Fibroblast of lung (primary cell): ENCODE measurements at regions not wholly inside any gene's neighbourhood (a gene's known extent, or its start where the extent isn't known, plus 50 kb on each side); places are given as distances from the start of the nearest gene placed in this dataset.

Experiments used
- EZH2 ChIP-seq: IDR thresholded peaks from 2 replicates; pipeline ENCODE4 v1.5.1; 2012; ENCODE audit warnings: low read length, control low read depth, mild to moderate bottlenecking; ENCODE audit errors: missing control alignments
- TF ChIP-seq, protein P1 (sequence below), 2 donors: IDR thresholded peaks in 1 of 2; conservative IDR thresholded peaks in 1 of 2; 1 replicate in 1 of 2; 2 replicates in 1 of 2; pipeline ENCODE4 v1.5.1; 2011 to 2012; ENCODE audit warnings: low read length in 2 of 2, control low read depth in 1 of 2, inconsistent platforms in 1 of 2, low read depth in 1 of 2, mild to moderate bottlenecking in 1 of 2

DNA sequence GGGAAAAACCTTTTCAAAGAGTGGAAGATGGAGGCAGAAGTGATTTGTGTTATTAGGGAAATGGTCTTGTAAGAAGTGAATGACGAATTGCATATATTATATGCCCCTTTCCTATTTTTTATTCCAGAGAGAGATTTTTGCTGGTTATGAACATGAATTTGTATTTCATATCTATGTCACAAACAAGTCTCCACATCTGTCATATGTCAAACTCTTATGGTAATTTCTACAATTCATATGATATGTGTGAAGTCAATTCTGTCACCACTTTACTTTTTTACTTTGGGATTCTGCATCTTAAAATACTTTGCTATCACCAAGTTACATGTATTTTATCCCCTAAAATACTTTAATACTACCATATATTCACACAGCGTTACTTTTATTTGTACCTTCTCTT, 594.2 kb upstream of the ARPP21 start:
- TF ChIP-seq, protein P1, sequence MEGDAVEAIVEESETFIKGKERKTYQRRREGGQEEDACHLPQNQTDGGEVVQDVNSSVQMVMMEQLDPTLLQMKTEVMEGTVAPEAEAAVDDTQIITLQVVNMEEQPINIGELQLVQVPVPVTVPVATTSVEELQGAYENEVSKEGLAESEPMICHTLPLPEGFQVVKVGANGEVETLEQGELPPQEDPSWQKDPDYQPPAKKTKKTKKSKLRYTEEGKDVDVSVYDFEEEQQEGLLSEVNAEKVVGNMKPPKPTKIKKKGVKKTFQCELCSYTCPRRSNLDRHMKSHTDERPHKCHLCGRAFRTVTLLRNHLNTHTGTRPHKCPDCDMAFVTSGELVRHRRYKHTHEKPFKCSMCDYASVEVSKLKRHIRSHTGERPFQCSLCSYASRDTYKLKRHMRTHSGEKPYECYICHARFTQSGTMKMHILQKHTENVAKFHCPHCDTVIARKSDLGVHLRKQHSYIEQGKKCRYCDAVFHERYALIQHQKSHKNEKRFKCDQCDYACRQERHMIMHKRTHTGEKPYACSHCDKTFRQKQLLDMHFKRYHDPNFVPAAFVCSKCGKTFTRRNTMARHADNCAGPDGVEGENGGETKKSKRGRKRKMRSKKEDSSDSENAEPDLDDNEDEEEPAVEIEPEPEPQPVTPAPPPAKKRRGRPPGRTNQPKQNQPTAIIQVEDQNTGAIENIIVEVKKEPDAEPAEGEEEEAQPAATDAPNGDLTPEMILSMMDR (conservative IDR thresholded peaks at IDR 0.05 in 1 of 2, IDR thresholded peaks at IDR 0.05 in 1 of 2; ENCODE audit: low read depth in 1 of 2, low read length in 2 of 2) = no peak
- no peak for TF ChIP-seq EZH2
